Prostate gland (tissue), 2 donors: ENCODE measurements at regions not wholly inside any gene's neighbourhood (a gene's known extent, or its start where the extent isn't known, plus 50 kb on each side); places are given as distances from the start of the nearest gene placed in this dataset.

Experiments used
- POLR2AphosphoS5 ChIP-seq: sonication (generic); formaldehyde crosslinking; IDR thresholded peaks from one replicate; pipeline ENCODE4 v1.6.1; 2017; ENCODE audit warnings: antibody characterized with exemption
- TF ChIP-seq, protein P1 (sequence below), 4 experiments: fragments of 200-600 bp in 2 of 4; fragments of 450-650 bp in 2 of 4; sonication (generic) in 2 of 4; IDR thresholded peaks; 1 replicate in 3 of 4; 2 replicates in 1 of 4; pipeline ENCODE4 v1.5.1; 2016 to 2019; ENCODE audit warnings: antibody characterized with exemption in 4 of 4, mild to moderate bottlenecking in 2 of 4, moderate library complexity in 2 of 4

DNA sequence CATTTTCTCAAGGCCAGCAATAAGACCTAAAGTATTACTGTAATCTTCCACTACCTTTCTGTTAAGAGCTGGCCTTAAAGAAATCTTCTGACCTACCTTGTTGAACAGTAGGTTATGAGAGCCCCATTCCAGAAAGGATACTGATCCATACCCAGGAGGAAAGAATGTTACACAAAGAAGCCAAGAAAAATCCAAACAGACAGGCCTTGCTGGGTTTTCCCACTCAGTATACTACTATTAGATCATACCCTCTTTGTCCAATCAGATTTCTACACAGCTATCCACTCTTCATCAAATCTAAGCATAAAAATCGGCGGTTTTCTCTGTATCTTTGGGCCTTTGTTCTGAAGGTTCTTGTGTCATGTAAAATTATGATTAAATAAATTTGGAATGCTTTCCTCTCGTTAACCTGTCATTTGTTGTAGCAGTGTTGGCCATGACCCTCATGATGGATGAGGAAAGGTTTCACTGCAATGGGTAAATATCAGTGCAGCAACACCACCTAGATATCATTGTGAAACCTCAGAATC is 292.3 kb downstream of the ANKRD50 start:
- TF ChIP-seq, protein P1, sequence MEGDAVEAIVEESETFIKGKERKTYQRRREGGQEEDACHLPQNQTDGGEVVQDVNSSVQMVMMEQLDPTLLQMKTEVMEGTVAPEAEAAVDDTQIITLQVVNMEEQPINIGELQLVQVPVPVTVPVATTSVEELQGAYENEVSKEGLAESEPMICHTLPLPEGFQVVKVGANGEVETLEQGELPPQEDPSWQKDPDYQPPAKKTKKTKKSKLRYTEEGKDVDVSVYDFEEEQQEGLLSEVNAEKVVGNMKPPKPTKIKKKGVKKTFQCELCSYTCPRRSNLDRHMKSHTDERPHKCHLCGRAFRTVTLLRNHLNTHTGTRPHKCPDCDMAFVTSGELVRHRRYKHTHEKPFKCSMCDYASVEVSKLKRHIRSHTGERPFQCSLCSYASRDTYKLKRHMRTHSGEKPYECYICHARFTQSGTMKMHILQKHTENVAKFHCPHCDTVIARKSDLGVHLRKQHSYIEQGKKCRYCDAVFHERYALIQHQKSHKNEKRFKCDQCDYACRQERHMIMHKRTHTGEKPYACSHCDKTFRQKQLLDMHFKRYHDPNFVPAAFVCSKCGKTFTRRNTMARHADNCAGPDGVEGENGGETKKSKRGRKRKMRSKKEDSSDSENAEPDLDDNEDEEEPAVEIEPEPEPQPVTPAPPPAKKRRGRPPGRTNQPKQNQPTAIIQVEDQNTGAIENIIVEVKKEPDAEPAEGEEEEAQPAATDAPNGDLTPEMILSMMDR (IDR thresholded peaks at IDR 0.05), result no peak
- TF ChIP-seq POLR2AphosphoS5, result no peak
